MM.1S (cell line): ENCODE measurements at regions not wholly inside any gene's neighbourhood (a gene's known extent, or its start where the extent isn't known, plus 50 kb on each side); places are given as distances from the start of the nearest gene placed in this dataset.

Experiments
- DNase-seq: peaks from one replicate; pipeline ENCODE4 v3.0.0-alpha.2; 2015
- H2AFZ ChIP-seq: fragments of 300-600 bp; sonication (generic); 2 replicates; pipeline ENCODE4 v1.6.0; 2016; ENCODE audit warnings: antibody characterized with exemption, low read length
- H3F3A ChIP-seq: fragments of 300-600 bp; sonication (generic); 2 replicates; pipeline ENCODE4 v1.6.1; 2016; ENCODE audit warnings: mild to moderate bottlenecking, antibody characterized with exemption, low read length, moderate library complexity, mixed read lengths; ENCODE audit not compliant: insufficient read depth
- H3K27ac ChIP-seq: fragments of 300-600 bp; sonication (generic); 2 replicates; pipeline ENCODE4 v1.5.1; 2016; ENCODE audit warnings: mild to moderate bottlenecking, low read length
- H3K27me3 ChIP-seq: fragments of 300-600 bp; sonication (generic); replicated peaks from 2 replicates; pipeline ENCODE4 v1.6.0; 2016; ENCODE audit warnings: low read length; ENCODE audit not compliant: insufficient read depth
- H3K36me3 ChIP-seq: fragments of 300-600 bp; sonication (generic); replicated peaks from 2 replicates; pipeline ENCODE4 v1.6.1; 2016; ENCODE audit warnings: mild to moderate bottlenecking, low read length, mixed read lengths; ENCODE audit not compliant: insufficient read depth
- H3K4me1 ChIP-seq: fragments of 300-600 bp; sonication (generic); 2 replicates; pipeline ENCODE4 v1.6.1; 2016; ENCODE audit warnings: low read length, mixed read lengths
- H3K4me2 ChIP-seq: fragments of 300-600 bp; sonication (generic); 2 replicates; pipeline ENCODE4 v1.6.0; 2016; ENCODE audit warnings: low read depth, low read length
- H3K4me3 ChIP-seq: fragments of 300-600 bp; sonication (generic); 2 replicates; pipeline ENCODE4 v1.5.1; 2016; ENCODE audit warnings: low read length, mixed read lengths
- H3K79me2 ChIP-seq: fragments of 300-600 bp; sonication (generic); 2 replicates; pipeline ENCODE4 v1.6.1; 2016; ENCODE audit warnings: mixed run types, low read length, mixed read lengths
- H3K9ac ChIP-seq: fragments of 300-600 bp; sonication (generic); 2 replicates; pipeline ENCODE4 v1.6.1; 2016; ENCODE audit warnings: low read length, mixed read lengths
- H3K9me2 ChIP-seq: fragments of 300-600 bp; sonication (generic); replicated peaks from 2 replicates; pipeline ENCODE4 v1.6.1; 2016; ENCODE audit warnings: mild to moderate bottlenecking, low read length, mixed read lengths; ENCODE audit not compliant: insufficient read depth
- H3K9me3 ChIP-seq: fragments of 300-600 bp; sonication (generic); replicated peaks from 2 replicates; pipeline ENCODE4 v1.6.1; 2016; ENCODE audit warnings: mild to moderate bottlenecking, low read length, mixed read lengths; ENCODE audit not compliant: insufficient read depth
- H4K20me1 ChIP-seq: fragments of 300-600 bp; sonication (generic); 2 replicates; pipeline ENCODE4 v1.6.1; 2016; ENCODE audit warnings: mild to moderate bottlenecking, low read length, moderate library complexity, mixed read lengths; ENCODE audit not compliant: insufficient read depth
- CTCF ChIP-seq: fragments of 300-600 bp; sonication (generic); IDR thresholded peaks from 2 replicates; pipeline ENCODE4 v1.5.1; 2016; ENCODE audit warnings: antibody characterized with exemption, low read length, mixed read lengths
- EZH2 ChIP-seq: fragments of 300-600 bp; sonication (generic); optimal IDR thresholded peaks from 2 replicates; pipeline ENCODE3; 2017; ENCODE audit warnings: low read depth, mild to moderate bottlenecking, antibody characterized with exemption, low read length, mixed read lengths
- EZH2phosphoT487 ChIP-seq: fragments of 300-600 bp; sonication (generic); IDR thresholded peaks from 2 replicates; pipeline ENCODE4 v1.6.1; 2018; ENCODE audit warnings: antibody characterized with exemption, low read length

DNA sequence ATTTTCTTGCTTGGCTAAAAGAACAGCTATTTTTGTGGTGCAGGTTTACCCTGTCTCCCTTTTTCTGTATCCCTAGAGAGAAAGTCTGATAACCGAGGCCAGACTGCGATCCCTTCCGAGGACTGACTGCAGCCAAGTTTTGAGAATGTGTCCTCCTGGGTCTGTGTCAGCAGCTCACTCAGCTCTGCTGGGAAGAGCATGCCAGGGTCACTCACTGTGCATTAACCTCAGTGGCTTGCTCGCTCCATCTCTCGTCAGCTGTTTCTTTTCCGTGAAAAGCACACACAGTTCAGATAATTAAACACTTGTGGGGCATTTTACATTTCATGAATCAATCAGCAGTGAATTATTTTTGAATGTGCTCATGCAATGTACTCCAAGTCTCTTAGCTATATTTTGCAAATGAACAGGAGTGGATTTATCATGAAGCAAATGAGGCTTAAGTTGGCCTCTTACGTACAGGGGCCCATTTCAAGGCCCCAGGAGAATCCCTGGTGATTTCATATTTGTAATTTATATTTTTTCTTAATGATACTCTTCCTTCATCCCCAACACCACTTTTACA lies 252.1 kb downstream of the SMARCA2 start:
- no peak overlapping the region for H2AFZ ChIP-seq
- H3K9ac ChIP-seq, result no peak overlapping the region
- H3K4me2 ChIP-seq, result no peak overlapping the region

GRCh38 chr9:2269778-2270177 lies 254.6 kb downstream of the SMARCA2 start:
- H3K4me3 ChIP-seq, result no peak overlapping the region
- H3K9ac ChIP-seq, result no peak overlapping the region
- no peaks in the 10 kb centered on the region for H3K4me1 ChIP-seq
- no peaks in the 10 kb centered on the region for H3K36me3 ChIP-seq
- H3F3A ChIP-seq, result no peaks in the 10 kb centered on the region
- H3K9me2 ChIP-seq, result no peaks in the 10 kb centered on the region
- no peaks in the 10 kb centered on the region for H3K79me2 ChIP-seq
- H4K20me1 ChIP-seq, result no peaks in the 10 kb centered on the region
- TF ChIP-seq EZH2phosphoT487, result no peak
- no peak for DNase-seq
- H3K27me3 ChIP-seq, result no peaks in the 10 kb centered on the region
- no peak overlapping the region for H2AFZ ChIP-seq
- no peaks in the 10 kb centered on the region for H3K9me3 ChIP-seq
- H3K27ac ChIP-seq, result no peak overlapping the region
- no peak overlapping the region for H3K4me2 ChIP-seq

More for the DNA sequence above, 252.1 kb downstream of the SMARCA2 start:
- H3K27ac ChIP-seq, result no peak overlapping the region
- no peaks in the 10 kb centered on the region for H3K36me3 ChIP-seq
- H3F3A ChIP-seq, result no peaks in the 10 kb centered on the region
- H3K9me3 ChIP-seq, result no peaks in the 10 kb centered on the region
- no peak for DNase-seq
- H3K79me2 ChIP-seq, result no peaks in the 10 kb centered on the region
- H3K4me3 ChIP-seq, result no peak overlapping the region
- H3K27me3 ChIP-seq, result no peaks in the 10 kb centered on the region
- no peaks in the 10 kb centered on the region for H3K9me2 ChIP-seq
- no peak for TF ChIP-seq CTCF
- TF ChIP-seq EZH2, result no peak
- TF ChIP-seq EZH2phosphoT487, result no peak
- no peaks in the 10 kb centered on the region for H3K4me1 ChIP-seq
- H4K20me1 ChIP-seq, result no peaks in the 10 kb centered on the region

GRCh38 chr9:2270565-2270964 lies 255.4 kb downstream of the SMARCA2 start:
- no peaks in the 10 kb centered on the region for H3K36me3 ChIP-seq
- no peak overlapping the region for H3K4me3 ChIP-seq
- H4K20me1 ChIP-seq, result no peaks in the 10 kb centered on the region
- no peaks in the 10 kb centered on the region for H3K79me2 ChIP-seq
- H3K27ac ChIP-seq, result no peak overlapping the region
- no peak overlapping the region for H3K9ac ChIP-seq
- no peaks in the 10 kb centered on the region for H3K9me2 ChIP-seq
- TF ChIP-seq EZH2phosphoT487 (no peak), EZH2 (no peak), CTCF (no peak)
- no peaks in the 10 kb centered on the region for H3K27me3 ChIP-seq
- H2AFZ ChIP-seq, result no peak overlapping the region
- H3F3A ChIP-seq, result no peaks in the 10 kb centered on the region
- no peak overlapping the region for H3K4me2 ChIP-seq
- H3K4me1 ChIP-seq, result no peaks in the 10 kb centered on the region
- no peaks in the 10 kb centered on the region for H3K9me3 ChIP-seq
- DNase-seq, result no peak

DNA sequence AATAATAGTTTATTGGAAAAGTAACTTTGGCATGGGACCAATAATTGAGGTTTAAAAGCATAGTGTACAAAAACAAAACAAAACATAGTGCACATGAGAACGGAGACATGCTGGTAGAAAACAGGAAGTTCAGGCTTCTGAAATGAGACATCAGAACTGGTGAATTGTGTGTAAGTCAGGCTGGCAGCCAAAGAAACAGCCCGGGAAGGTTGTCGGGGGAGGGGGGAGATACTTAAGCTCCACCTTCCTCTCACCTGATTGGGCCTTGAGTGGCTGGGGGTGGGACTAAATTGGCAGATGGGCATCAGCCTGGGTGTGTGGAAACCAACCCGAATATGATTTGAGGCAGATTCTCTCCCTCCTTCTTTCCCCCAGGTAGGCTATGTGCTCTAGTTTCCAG lies 256.3 kb downstream of the SMARCA2 start:
- H3K27ac ChIP-seq, result no peak overlapping the region
- H3K27me3 ChIP-seq, result no peaks in the 10 kb centered on the region
- no peak overlapping the region for H3K9ac ChIP-seq
- H3K36me3 ChIP-seq, result no peaks in the 10 kb centered on the region
- H3K4me1 ChIP-seq, result no peaks in the 10 kb centered on the region
- no peak overlapping the region for H3K4me3 ChIP-seq
- no peak overlapping the region for H2AFZ ChIP-seq
- H4K20me1 ChIP-seq, result no peaks in the 10 kb centered on the region
- H3K79me2 ChIP-seq, result no peaks in the 10 kb centered on the region
- H3K4me2 ChIP-seq, result no peak overlapping the region
- no peaks in the 10 kb centered on the region for H3F3A ChIP-seq
- no peaks in the 10 kb centered on the region for H3K9me3 ChIP-seq
- DNase-seq, result no peak
- no peak for TF ChIP-seq EZH2phosphoT487
- no peak for TF ChIP-seq EZH2
- TF ChIP-seq CTCF, result no peak
- H3K9me2 ChIP-seq, result no peaks in the 10 kb centered on the region
